Spleen (tissue), 11 donors: ENCODE measurements at regions not wholly inside any gene's neighbourhood (a gene's known extent, or its start where the extent isn't known, plus 50 kb on each side); places are given as distances from the start of the nearest gene placed in this dataset.
A peak's percentile ranks its signal among the peaks of the same experiment; 100 is the strongest.

Source experiments
- DNase-seq: peaks from one replicate; pipeline ENCODE4 v3.0.0-alpha.2; 2020
- H3K27ac ChIP-seq, 8 donors: fragments of 200-600 bp; sonication (generic) in 7 of 8; 1 replicate in 4 of 8; 2 replicates in 4 of 8; pipeline versions ENCODE4 v1.5.0 to v1.8.0; 2016 to 2021; ENCODE audit warnings: inconsistent platforms in 4 of 8, mild to moderate bottlenecking in 4 of 8, moderate library complexity in 1 of 8
- H3K27me3 ChIP-seq, 7 donors: fragments of 200-600 bp; sonication (generic) in 6 of 7; replicated peaks in 1 of 7; 1 replicate in 4 of 7; 2 replicates in 3 of 7; pipeline versions ENCODE4 v1.5.0 to v1.8.0; 2016 to 2021; ENCODE audit warnings: inconsistent platforms in 3 of 7, mild to moderate bottlenecking in 1 of 7
- H3K36me3 ChIP-seq, 6 donors: fragments of 200-600 bp; sonication (generic) in 5 of 6; 1 replicate in 4 of 6; 2 replicates in 2 of 6; pipeline versions ENCODE4 v1.5.0 to v1.8.0; 2016 to 2021; ENCODE audit warnings: inconsistent platforms in 2 of 6
- H3K4me1 ChIP-seq, 6 donors: fragments of 200-600 bp; sonication (generic) in 5 of 6; 1 replicate in 3 of 6; 2 replicates in 3 of 6; pipeline versions ENCODE4 v1.5.0 to v1.8.0; 2016 to 2021; ENCODE audit warnings: inconsistent platforms in 3 of 6
- H3K4me3 ChIP-seq, 8 donors: fragments of 200-600 bp; sonication (generic) in 7 of 8; 1 replicate in 4 of 8; 2 replicates in 4 of 8; pipeline versions ENCODE4 v1.5.0 to v1.8.0; 2016 to 2021; ENCODE audit warnings: inconsistent platforms in 4 of 8, mild to moderate bottlenecking in 4 of 8, moderate library complexity in 2 of 8
- H3K9me3 ChIP-seq, 8 donors: fragments of 200-600 bp; sonication (generic) in 7 of 8; 1 replicate in 4 of 8; 2 replicates in 4 of 8; pipeline versions ENCODE4 v1.5.0 to v1.8.0; 2016 to 2021; ENCODE audit warnings: inconsistent platforms in 4 of 8
- CTCF ChIP-seq, 11 experiments: fragments of 200-600 bp in 7 of 11; fragments of 450-650 bp in 4 of 11; sonication (generic) in 4 of 11; IDR thresholded peaks in 8 of 11; conservative IDR thresholded peaks in 3 of 11; 1 replicate in 7 of 11; 2 replicates in 4 of 11; pipeline versions ENCODE4 v1.4.0 to v1.8.0; 2016 to 2021; ENCODE audit warnings: antibody characterized with exemption in 11 of 11, inconsistent platforms in 4 of 11, mild to moderate bottlenecking in 1 of 11
- POLR2A ChIP-seq, 3 donors: fragments of 450-650 bp; IDR thresholded peaks; one replicate each; pipeline ENCODE4 v1.5.1; 2017; ENCODE audit warnings: antibody characterized with exemption in 3 of 3, mild to moderate bottlenecking in 1 of 3
- POLR2AphosphoS5 ChIP-seq, 3 donors: sonication (generic); formaldehyde crosslinking; IDR thresholded peaks; one replicate each; pipeline ENCODE4 v1.5.1; 2017; ENCODE audit warnings: antibody characterized with exemption in 3 of 3
- WGBS, 5 donors: extraction: QIAGEN DNeasy Blood & Tissue Kit in 3 of 5; methylation state at CpG; one replicate each; pipeline versions ENCODE4 v1.1.5 to v1.1.7; 2013 to 2018; 5-methylcytosine and 5-hydroxymethylcytosine counted together
- intact Hi-C: fragments of 100-400 bp; cut with DNase I; formaldehyde crosslinking; loops from one replicate; pipeline ENCODE4 v1.15.0; 2023; ENCODE audit warnings: low total_unique reads
- donor health status: healthy with polysubstance abuse.
- donor health status: DM: no; HTN: no; CAD: no; lungs with moderate emphysema.
- donor health status: DM: no; HTN: no; CAD: no.
- donor health status: Bipolar disorder and iron deficiency.
- donor health status: healthy.
- donor health status: DM: no; HTN: no; CAD: no.
- donor health status: DM: yes; HTN: yes; CAD: no.

GRCh38 chr6:14206391-14206790, 88.8 kb downstream of the CD83 start:
- no peak for TF ChIP-seq CTCF (IDR thresholded peaks at IDR 0.05 in 8 of 11, conservative IDR thresholded peaks at IDR 0.05 in 3 of 11)
- TF ChIP-seq POLR2AphosphoS5 (IDR thresholded peaks at IDR 0.05) = no peak
- TF ChIP-seq POLR2A (IDR thresholded peaks at IDR 0.05) = no peak
- Histone ChIP-seq H3K4me3 (no peak overlapping the region), H3K9me3 (no peaks in the 10 kb centered on the region), H3K4me1 (peaks cover 0 to 19% (median 12%) of the 10 kb centered on the region in 6 donors), H3K27ac (no peak overlapping the region), H3K27me3 (no peaks in the 10 kb centered on the region), H3K36me3 (no peaks in the 10 kb centered on the region)
- intact Hi-C loops = no loop called here
- no peak for DNase-seq
- WGBS, 5 donors = 73 to 81% (median 80%) methylated on average over 3 of the region's 3 CpGs

GRCh38 chr6:14207448-14207847, 89.9 kb downstream of the CD83 start:
- Histone ChIP-seq H3K27ac (no peak overlapping the region), H3K9me3 (no peaks in the 10 kb centered on the region), H3K4me3 (no peak overlapping the region), H3K4me1 (peaks cover 4 to 30% (median 21%) of the 10 kb centered on the region in 6 donors), H3K27me3 (no peaks in the 10 kb centered on the region), H3K36me3 (no peaks in the 10 kb centered on the region)
- TF ChIP-seq POLR2AphosphoS5 (IDR thresholded peaks at IDR 0.05) = no peak
- no peak for TF ChIP-seq CTCF (IDR thresholded peaks at IDR 0.05 in 8 of 11, conservative IDR thresholded peaks at IDR 0.05 in 3 of 11)
- no peak for TF ChIP-seq POLR2A (IDR thresholded peaks at IDR 0.05)
- 85 to 100% (median 91%) methylated on average over 1 of the region's 1 CpG for WGBS, 5 donors
- intact Hi-C loops = no loop called here
- no peak for DNase-seq

- H3K4me1 ChIP-seq = peaks cover 4 to 34% (median 21%) of the 10 kb centered on the region in 6 donors
- intact Hi-C loops = no loop called here
- no peak overlapping the region for H3K4me3 ChIP-seq
- WGBS, 5 donors = 58 to 66% (median 59%) methylated on average over 3 of the region's 3 CpGs
- no peak overlapping the region for H3K27ac ChIP-seq
- H3K36me3 ChIP-seq = no peaks in the 10 kb centered on the region
- TF ChIP-seq POLR2AphosphoS5 (IDR thresholded peaks at IDR 0.05) (no peak), POLR2A (IDR thresholded peaks at IDR 0.05) (no peak), CTCF (IDR thresholded peaks at IDR 0.05 in 8 of 11, conservative IDR thresholded peaks at IDR 0.05 in 3 of 11) (no peak)
- no peaks in the 10 kb centered on the region for H3K27me3 ChIP-seq
- no peak for DNase-seq
- H3K9me3 ChIP-seq = no peaks in the 10 kb centered on the region
Observed at GRCh38 chr6:14209000-14209399, 91.4 kb downstream of the CD83 start.

- H3K4me3 ChIP-seq = peak overlapping the region in 3 of 8 donors; percentile 54 to 76 (median 58)
- H3K4me1 ChIP-seq = peaks cover 4 to 34% (median 21%) of the 10 kb centered on the region in 6 donors
- intact Hi-C loops = no loop called here
- H3K27me3 ChIP-seq = no peaks in the 10 kb centered on the region
- no peak for DNase-seq
- TF ChIP-seq CTCF (IDR thresholded peaks at IDR 0.05 in 8 of 11, conservative IDR thresholded peaks at IDR 0.05 in 3 of 11) = no peak
- H3K27ac ChIP-seq = peak overlapping the region in 4 of 8 donors; percentile 83 to 90 (median 88)
- H3K36me3 ChIP-seq = no peaks in the 10 kb centered on the region
- 75 to 88% (median 77%) methylated on average over 10 of the region's 10 CpGs for WGBS, 5 donors
- H3K9me3 ChIP-seq = no peaks in the 10 kb centered on the region
Observed at GRCh38 chr6:14210077-14210476, 92.5 kb downstream of the CD83 start.
